Prostate gland (tissue), 2 donors: ENCODE measurements at regions not wholly inside any gene's neighbourhood (a gene's known extent, or its start where the extent isn't known, plus 50 kb on each side); places are given as distances from the start of the nearest gene placed in this dataset.
"Not testable (repeated sequence)": the region's sequence is repeated elsewhere in the genome, so short reads cannot be mapped to it uniquely, and the experiment has no call there.

Experiments used
- CTCF ChIP-seq, 4 experiments: fragments of 200-600 bp in 2 of 4; fragments of 450-650 bp in 2 of 4; sonication (generic) in 2 of 4; IDR thresholded peaks; 1 replicate in 3 of 4; 2 replicates in 1 of 4; pipeline ENCODE4 v1.5.1; 2016 to 2019; ENCODE audit warnings: antibody characterized with exemption in 4 of 4, mild to moderate bottlenecking in 2 of 4, moderate library complexity in 2 of 4
- POLR2A ChIP-seq: fragments of 450-650 bp; IDR thresholded peaks from one replicate; pipeline ENCODE4 v1.6.1; 2016; ENCODE audit warnings: antibody characterized with exemption, mild to moderate bottlenecking

GRCh38 chr20:19921829-19922228, 95.3 kb upstream of the NAA20 start:
- not testable (repeated sequence) for TF ChIP-seq CTCF (IDR thresholded peaks at IDR 0.05); POLR2A
